Stimulated activated CD4-positive, alpha-beta T cell treated with anti-CD3 and anti-CD28 coated beads, TNF-alpha, amount 100 ng/mL, for 1 hour (primary cell): ENCODE measurements at regions not wholly inside any gene's neighbourhood (a gene's known extent, or its start where the extent isn't known, plus 50 kb on each side); places are given as distances from the start of the nearest gene placed in this dataset.

Experiments
- DNase-seq, 3 donors: peaks; one replicate each; pipeline ENCODE4 v3.0.0-alpha.2; 2020; ENCODE audit warnings: low read depth in 3 of 3, low spot score in 1 of 3

DNA sequence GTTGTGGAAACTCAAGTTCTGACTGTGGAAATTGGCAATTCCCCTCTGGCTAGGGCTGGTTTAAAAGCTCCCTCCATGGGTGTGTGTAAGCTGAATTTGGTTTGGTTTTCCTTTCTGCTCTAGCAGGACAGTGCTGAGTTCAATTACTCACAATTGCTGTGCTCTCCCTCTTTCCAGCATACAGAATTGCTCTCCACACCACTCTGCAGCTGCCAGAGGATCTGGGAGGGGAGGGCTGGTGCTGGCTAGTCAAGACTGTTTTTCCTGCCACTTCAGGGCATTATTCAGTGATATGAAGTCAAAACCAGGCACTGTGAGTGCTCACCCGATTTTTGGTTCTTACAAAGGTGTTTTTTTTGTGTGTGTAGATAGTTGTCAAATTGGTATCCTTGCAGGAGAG is 336.9 kb upstream of the SLC24A2 start:
- DNase-seq, result no peak

DNA sequence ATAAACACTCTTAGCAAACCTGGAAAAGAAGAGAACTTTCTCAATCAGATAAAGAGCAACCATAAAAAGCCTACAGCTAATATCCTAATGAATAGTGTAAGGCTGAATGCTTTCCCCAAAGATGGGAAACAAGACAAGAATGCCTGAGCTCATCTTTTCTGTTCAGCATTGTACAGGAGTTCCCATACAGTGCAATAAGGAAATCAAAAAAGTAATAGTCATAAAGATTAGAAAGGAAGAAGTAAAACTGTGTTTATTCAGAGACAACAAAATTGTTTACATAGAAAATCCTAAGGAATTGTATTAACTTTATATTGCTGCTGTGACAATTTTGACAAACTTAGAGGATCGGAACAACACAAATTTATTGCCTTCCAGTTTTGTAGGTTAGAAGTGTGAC is 330.7 kb upstream of the SLC24A2 start:
- no peak for DNase-seq

DNA sequence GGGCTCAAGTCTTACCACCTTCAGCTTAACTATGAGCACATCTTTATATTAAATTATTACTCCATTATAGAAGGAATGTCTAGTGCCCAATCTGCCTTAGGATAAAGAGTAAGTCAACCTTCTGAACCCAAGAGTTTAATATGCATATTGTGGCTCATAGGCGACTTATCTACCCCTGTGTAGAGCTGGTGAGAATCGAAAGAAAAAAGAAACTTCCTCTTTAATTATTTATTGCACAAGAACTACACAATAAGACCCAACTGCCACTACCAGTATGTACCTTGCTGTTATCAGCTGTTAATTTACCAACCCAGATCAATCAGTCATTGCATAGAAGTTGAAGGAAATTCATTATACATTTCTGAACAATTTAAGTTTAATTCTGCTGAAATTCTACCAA is 329.1 kb upstream of the SLC24A2 start:
- DNase-seq, result no peak

DNA sequence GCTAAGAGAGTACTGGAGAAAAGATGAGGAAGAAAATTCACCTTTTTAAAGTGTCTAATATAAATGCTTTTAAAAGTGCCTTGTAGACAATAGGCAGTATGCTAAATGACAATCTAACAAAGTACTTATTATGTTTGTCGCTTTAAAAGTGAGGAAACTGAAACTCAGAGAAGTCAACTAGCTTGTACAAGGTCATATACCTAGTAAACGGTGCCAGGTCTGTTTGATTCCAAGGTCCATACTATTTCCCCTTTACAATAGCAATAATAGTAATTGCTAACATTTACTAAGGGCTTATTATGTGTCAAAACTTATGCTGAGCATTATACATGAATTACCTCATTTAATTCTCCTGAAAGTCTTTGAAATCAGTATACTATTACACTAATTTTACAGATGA is 328.6 kb upstream of the SLC24A2 start:
- DNase-seq, result no peak

DNA sequence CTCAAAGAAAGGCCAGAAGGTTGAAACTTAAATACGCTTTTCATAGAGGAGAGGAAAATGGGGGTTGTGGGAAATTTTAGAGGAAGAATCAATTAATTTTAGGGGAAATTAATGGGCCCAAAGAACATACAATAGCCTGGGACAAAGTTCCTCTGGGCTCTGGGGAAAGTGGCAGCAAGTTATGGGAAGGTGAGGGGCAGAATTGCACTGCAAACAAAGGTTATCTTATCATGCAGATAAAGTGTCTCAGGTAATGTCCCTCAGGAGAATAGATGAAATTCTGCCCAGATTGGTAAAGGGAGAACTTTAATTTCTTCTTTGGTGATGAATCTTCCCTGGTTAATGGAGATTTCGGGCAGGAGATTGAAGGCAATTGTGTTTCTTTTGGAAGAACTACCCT is 326.1 kb upstream of the SLC24A2 start:
- DNase-seq, result no peak

DNA sequence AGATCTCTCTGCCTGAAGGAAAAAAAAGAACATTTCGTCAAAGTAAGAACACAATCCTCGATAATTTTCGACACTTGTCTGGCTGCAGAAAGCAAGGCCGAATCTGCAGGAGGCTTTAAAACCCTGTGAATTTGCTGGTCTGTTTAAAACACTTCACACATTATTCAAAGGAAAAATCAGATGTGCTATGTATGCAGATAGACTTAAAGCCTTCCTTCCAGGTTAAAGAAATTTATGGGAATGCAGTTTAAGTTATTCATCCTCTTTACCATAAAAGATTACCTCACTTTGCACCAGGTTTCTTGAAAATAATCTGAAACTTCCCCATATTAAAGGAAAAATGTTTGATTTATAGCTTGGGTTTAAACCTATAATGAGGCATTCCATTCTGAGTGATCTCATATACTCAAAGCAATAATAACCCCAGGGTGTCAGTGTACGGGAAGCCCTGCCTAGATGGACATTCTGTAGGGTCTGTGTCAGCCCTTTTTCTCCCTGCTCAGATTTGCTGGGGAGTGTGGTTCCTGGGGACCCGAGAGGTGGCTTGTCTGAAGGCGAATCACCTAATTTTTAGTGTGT is 323.5 kb upstream of the SLC24A2 start:
- no peak for DNase-seq

DNA sequence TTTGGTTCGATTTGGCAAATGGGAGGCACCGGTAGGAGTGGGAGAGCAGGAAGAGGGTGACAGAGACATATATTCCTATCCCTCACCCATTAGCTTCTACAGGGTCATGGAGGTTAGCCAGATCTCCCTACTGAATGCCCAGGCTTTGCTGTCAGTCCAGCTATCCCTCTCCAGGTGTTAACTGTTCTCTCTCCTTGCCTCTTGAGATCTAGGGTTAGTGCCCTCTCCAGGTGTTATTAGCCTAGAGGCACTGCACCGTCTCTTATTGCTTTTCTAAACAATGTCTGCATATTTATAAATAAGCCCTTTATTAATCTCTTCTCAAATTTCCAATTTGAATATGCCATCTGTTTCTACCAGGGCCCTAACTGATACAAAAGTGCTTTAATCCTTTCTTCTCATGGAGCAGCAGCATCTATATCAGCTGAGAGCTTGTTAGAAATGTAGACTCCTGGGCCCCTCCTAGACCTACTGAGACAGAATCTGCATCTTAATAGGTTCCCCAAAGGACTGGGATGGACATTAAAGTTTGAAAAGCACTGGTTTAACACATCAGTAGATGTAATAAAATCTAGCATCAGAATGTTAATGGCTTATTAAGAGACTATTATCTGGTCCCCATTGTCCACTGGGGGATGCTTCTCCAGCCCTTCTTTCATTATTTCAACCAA is 322.5 kb upstream of the SLC24A2 start:
- no peak for DNase-seq

DNA sequence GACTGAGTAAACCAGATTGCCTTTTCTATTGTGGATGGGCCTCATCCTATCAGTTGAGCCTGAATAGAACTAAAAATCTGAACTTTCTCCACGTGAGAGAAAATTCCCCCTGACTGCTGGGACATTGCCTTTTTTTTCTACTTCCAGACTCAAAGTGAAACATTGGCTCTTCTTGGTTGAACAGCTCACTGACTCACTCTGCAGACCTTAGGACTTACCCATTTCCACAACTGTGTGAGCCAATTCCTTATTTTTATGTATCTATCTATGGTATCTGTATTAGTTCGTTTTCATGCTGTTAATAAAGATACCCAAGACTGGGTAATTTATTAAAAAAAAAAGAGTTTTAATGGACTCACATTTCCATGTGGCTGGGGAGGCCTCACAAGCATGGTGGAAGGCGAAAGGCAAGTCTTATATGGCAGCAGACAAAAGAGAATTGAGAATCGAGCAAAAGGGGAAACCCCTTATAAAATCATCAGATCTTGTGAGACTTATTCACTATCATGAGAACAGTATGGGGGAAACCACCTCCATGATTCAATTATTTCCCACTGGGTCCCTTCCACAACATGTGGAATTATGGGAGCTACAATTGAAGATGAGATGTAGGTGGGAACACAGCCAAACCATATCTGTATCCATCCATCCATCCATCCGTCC is 306.7 kb upstream of the SLC24A2 start:
- DNase-seq, result no peak

DNA sequence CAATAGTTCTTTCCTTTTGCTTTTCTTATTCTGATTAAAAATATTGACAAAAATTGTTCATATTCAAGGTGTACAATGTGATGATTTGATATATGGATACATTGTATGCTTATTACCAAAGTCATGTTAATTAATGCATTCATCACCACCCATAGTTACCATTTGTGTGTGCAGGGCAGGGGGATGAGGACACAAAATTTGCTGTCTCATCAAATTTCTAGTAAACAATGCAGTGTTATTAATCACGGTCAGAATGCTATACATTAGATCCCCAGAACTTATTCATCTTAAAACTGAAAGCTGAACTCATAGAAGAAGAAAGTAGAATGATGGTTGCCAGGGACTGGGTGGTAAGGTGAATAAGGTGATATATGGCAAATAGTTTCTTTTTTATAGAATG is 303.7 kb upstream of the SLC24A2 start:
- no peak for DNase-seq

DNA sequence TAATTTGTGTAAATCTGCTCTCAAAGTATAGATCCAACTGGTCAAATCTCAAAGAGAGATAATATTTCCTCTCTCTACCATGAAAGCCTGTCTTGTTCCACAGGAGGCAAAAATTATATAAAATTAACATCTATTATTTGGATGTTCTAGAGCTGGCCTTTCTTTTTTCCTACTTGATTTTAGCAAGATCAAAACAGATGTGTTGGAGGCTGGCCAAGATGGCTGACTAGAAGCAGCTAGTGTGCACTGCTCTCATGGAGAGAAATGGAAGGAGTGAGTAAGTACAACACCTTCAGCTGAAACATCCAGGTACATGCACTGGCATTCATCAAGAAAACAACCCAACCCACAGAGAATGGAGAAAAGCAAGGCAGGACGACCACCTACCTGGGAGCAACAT is 298.6 kb upstream of the SLC24A2 start:
- DNase-seq, result no peak

DNA sequence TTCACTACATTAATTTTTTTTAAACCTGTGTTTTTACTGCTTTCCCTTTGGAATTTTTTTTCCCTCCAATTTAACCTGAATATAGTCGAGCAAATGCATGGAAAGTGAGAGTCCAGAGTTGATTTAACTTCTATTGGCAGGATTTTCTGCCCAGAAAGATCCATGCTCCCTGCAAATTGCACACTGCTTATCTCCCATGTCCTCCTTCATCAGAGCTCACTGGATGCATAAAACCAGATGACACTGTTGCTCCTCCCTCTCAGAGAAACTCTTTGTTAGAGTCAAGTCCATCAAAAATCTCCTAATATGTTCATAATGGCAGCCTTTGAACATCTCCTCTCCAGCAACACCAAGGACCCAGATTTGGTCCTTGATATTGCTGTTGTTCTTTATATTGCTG is 297.0 kb upstream of the SLC24A2 start:
- no peak for DNase-seq

DNA sequence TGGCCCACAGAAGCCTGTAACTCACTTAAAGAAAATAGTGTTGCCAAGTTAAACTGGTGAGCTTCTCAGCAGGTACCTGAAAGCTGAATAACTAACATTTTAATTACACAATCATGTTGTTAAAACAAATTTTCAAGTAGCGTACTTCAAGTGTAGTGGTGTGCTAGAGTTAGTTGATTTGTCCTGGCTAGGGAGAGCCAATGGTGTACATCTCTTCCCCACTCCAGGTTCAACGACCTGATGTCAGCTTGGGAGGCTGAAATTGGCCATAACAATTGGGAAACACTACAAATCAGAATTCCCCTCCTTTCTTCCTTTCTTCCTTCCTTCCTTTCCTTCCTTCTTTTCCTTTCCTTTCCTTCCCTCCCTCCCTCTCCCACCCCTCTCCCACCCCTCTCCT is 295.3 kb upstream of the SLC24A2 start:
- DNase-seq, result no peak

DNA sequence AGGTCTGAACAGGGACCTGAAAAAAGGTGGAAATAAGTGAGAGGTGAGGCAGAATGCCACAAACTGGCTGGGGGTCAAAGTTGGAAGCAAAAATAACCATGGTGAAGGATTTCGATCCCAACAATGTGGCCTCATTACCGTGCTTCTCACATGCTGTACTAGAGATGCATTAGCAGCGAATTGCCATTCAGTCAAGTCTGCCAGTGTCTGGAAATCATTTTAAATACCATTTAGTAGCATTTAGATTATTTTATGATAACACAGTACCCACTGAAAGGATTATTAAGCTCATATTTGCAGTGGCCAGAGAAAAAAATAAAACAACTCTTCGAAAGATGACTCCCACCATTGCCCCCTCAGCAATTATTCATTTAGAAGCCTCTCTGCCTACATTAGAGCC is 294.6 kb upstream of the SLC24A2 start:
- DNase-seq, result no peak

DNA sequence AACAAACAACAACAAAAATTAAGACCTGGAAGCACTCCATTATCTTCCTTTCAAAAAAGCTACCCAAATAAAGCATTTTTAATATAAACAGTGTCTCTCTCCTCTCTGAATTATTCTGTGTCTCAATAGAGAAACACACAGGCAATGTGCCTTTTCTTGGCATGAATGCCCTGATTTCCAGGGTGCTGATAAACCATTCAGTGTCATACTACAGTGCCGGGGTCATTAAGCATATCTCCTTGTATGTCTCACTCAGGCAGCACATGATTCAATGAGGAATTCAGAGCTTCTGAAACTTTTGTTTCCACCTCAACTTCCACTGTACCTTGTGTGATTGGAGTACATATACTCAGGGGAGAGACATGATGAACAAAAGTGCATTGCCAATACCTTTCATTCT is 294.0 kb upstream of the SLC24A2 start:
- no peak for DNase-seq

DNA sequence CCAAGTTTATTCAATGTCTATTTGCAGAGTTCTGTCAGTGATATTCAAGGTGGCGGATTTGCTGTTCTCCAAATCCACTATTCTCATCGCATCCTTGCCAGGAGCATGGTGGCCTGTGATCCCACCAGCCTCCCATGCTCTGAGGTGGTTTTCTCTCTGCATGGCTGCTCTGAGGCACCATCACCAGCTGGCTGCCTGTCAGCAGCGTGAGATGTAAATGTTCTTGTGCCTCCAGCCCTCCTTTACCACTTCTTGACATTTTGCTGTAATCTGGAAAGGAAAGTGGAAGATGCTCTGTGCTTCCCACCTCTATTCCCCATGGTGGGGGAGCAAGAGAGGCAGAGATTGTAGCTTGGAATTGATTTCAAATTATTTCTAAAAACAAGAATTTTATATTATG is 293.6 kb upstream of the SLC24A2 start:
- DNase-seq, result no peak

DNA sequence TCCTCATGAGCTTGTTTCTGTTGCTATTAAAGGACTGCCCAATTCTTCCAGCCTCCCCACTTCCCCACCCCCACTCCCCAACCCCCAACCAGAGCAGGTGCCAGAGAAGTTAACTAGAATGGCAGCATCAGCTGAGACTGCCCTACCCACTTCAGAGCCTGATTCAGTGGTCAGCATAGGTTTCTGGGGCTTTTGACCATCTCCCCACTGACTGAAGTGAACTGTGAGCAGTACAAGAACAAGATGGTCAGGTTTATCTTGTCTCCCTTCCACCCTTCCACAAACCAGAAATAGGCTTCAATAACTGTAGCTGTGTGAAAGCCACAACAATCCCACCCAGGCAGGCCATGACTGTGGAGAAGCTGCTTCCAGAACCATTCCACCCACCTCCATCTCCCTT is 289.4 kb upstream of the SLC24A2 start:
- no peak for DNase-seq

DNA sequence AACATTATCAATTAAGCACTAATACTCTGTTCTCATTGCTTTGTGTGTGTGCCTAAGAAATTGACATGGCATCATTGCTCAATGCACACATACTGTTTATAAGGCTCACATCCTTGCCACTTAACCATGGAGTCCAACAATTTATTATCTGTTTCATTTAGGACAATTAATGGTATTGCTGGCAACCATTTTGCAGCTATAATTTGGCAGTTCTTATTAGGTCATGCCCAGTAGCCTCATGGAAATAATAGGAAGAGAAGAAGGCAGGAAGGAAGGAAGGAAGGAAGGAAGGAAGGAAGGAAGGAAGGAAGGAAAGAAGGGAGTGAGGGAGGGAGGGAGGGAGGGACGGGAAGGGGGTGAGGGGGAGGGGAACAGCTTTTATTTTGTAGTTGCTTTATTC is 285.5 kb upstream of the SLC24A2 start:
- no peak for DNase-seq

DNA sequence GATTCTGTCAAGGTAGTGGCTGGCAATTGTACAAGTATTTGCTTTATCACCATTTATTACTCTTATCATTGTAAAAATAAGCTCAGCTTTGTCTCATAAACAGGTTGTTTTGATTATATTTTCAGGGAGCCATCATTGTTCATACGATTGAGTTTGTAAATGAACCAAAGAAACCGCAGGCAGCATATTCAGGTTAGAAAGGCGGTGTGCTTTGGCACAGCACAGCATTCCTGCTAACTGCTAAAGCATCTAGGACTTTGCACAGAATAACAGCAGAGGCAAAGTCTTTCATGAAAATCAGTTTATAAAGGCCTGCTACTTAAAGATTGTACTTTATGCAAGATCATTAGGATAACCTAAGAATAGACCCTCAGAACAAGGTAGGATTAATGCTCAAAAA is 281.5 kb upstream of the SLC24A2 start:
- no peak for DNase-seq

DNA sequence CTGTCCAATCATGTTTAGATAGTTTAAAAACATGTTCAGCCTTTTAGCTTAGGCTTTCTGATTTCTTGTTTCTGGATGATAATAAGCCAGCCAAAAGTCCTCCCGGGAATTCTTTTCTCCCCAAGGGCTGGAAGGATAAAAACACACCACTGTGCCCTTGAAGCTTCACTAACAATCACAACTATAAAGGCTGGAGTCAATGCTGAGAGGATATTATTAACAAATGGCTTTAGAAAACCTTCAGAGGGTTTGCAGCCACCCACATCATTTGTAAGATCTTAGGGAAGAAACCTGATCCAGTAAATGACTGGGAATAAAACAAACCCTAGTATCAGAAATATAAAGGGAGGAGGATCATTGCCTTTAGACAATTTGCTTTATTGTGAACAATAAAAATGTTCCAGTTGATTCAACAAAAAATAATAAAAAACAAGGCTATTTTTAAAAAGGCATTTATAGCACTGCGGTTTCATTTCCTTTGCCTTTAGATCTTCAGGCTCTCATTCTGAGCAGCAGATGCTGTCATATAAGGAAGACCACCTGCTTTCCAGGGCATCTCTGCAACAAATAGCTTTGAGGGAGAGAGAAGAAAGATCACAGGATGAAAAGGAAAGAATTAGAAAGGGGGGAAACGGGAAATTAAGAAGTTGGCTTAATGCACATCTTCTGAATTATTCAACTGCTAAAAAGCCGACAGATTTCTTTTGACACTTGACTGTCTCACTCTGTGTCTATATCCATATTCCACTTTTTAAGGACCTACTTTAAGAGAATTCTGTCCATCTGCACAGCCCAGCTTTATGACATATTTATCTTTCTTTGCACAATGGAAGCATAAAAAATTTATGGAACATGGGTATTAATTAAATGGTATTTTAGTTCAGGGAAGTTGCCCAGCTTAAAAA is 277.2 kb upstream of the SLC24A2 start:
- no peak for DNase-seq

DNA sequence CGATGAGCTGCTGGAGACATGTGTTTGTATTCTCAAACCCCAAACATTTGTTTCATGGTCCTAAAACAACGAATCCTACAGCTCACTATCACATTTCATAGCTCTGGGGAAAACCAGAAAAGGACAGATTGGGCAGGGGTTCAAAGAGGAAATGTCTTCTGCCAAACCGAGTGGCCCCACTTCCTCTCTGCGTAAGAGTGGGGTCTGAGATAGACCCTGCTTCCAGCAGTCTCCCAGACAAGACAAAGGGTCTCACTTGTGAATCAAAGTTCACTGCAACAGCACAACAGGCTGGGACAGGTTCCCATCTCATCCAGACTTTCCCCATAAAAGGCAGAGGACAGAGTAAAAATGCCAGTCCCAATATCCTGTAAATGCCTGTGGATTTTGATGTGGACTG is 276.2 kb upstream of the SLC24A2 start:
- no peak for DNase-seq

DNA sequence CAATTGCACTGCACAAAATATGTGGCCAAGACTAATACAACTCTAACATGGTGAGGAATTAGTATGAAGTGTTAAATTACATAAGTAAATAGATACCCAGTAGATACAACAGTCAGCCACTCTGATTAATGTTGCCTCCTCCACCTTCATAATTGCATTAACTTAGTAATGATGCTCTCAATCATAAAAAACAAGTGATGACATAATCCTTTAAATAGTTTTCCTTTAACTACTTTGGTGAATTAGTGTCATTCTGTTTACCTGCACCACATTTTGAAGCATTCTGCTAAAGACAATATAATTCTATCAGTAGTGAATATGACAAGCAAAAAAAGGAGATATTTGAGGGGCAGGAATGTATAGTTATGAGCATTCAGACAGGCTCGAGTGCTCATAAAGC is 265.9 kb upstream of the SLC24A2 start:
- no peak for DNase-seq

DNA sequence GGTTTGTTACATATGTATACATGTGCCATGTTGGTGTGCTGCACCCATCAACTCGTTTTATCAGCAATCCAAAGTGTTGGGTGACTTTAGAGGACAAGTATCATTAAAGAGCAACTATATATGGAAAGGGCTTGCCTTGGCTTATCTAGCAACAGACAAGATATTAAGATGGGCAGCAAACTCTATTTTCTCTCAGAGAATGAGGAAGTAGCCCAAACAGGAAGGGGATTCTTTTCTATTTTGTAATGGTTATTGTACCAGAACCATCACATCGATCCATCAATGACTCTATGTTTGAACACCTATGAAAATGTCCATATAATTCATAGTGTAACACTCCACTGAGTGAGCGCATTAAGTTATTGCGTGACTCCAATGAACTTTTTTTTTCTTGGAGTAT is 260.1 kb upstream of the SLC24A2 start:
- no peak for DNase-seq
